GM12878 (cell line): ENCODE measurements at regions not wholly inside any gene's neighbourhood (a gene's known extent, or its start where the extent isn't known, plus 50 kb on each side); places are given as distances from the start of the nearest gene placed in this dataset.

Experiments
- ATAC-seq: fragments of 200-7000 bp; cut with Tn5 transposase; 3 replicates; pipeline ENCODE4 v1.9.1; 2020; ENCODE audit warnings: mild to moderate bottlenecking, moderate library complexity
- BruUV-seq: library from RNA; stranded (reverse); fragments of 400-500 nt; replicated peaks from 2 replicates; lab custom pipeline; 2021; lab: Mats Ljungman, UMichigan
- CTCF ChIA-PET: fragments of 300-600 bp; sonication (Branson Sonifier 250); formaldehyde crosslinking; extraction: SDS; loops from one replicate; lab custom pipeline; 2021; ENCODE audit warnings: inconsistent platforms; lab: Yijun Ruan, JAX
- POLR2A ChIA-PET: fragments of 350-600 bp; formaldehyde crosslinking; extraction: SDS; loops from one replicate; lab custom pipeline; 2021; ENCODE audit warnings: inconsistent platforms; lab: Charles Lee
- RAD21 ChIA-PET: fragments of 300-600 bp; sonication (Branson Sonifier 250); formaldehyde crosslinking; loops from one replicate; lab custom pipeline; 2023; ENCODE audit warnings: antibody characterized with exemption; ENCODE audit not compliant: unreplicated experiment; lab: Charles Lee
- SMC1A ChIA-PET: fragments of 300-600 bp; sonication (Branson Sonifier 250); formaldehyde crosslinking; loops from one replicate; lab custom pipeline; 2023; ENCODE audit not compliant: unreplicated experiment, uncharacterized antibody; lab: Charles Lee
- DNase-seq: peaks from one replicate; pipeline ENCODE4 v3.0.0-alpha.2; 2011; ENCODE audit warnings: low read depth, low spot score
- FAIRE-seq: peaks from 3 replicates; lab custom pipeline; 2011; peaks lifted over from hg19 to GRCh38; lab: Jason Lieb, UNC
- H2AFZ ChIP-seq: 2 replicates; pipeline ENCODE4 v1.6.0; 2011; ENCODE audit warnings: low read depth, low read length, control low read depth; ENCODE audit not compliant: control insufficient read depth
- H3K27ac ChIP-seq: 2 replicates; pipeline ENCODE4 v1.5.1; 2011; ENCODE audit warnings: control low read depth; ENCODE audit not compliant: control insufficient read depth, insufficient read depth
- H3K27me3 ChIP-seq, 2 experiments: replicated peaks in 1 of 2; 2 replicates each; pipeline versions ENCODE4 v1.6.0 to v1.6.1; 2011; ENCODE audit warnings: low read length in 1 of 2; ENCODE audit not compliant: control insufficient read depth in 2 of 2, insufficient read depth in 2 of 2
- H3K36me3 ChIP-seq, 2 experiments: 2 replicates each; pipeline ENCODE4 v1.5.1; 2011; ENCODE audit warnings: low read length in 1 of 2; ENCODE audit not compliant: control insufficient read depth in 2 of 2, insufficient read depth in 2 of 2
- H3K4me1 ChIP-seq: 2 replicates; pipeline ENCODE4 v1.6.1; 2011; ENCODE audit warnings: mild to moderate bottlenecking, low read length, moderate library complexity, mixed read lengths; ENCODE audit not compliant: control insufficient read depth, insufficient read depth
- H3K4me2 ChIP-seq: 2 replicates; pipeline ENCODE4 v1.6.0; 2011; ENCODE audit warnings: control low read depth; ENCODE audit not compliant: control insufficient read depth, insufficient read depth
- H3K4me3 ChIP-seq: fragments of 200-600 bp; sonication (generic); 2 replicates; pipeline ENCODE4 v1.5.1; 2016
- H3K79me2 ChIP-seq: 2 replicates; pipeline ENCODE4 v1.6.0; 2011; ENCODE audit warnings: low read length; ENCODE audit not compliant: control insufficient read depth, insufficient read depth
- H3K9ac ChIP-seq: 2 replicates; pipeline ENCODE4 v1.8.0; 2011; ENCODE audit warnings: low read length, control low read depth, mixed read lengths; ENCODE audit not compliant: control insufficient read depth, insufficient read depth
- H3K9me3 ChIP-seq: replicated peaks from 3 replicates; pipeline ENCODE4 v1.5.1; 2011; ENCODE audit warnings: mild to moderate bottlenecking, low read length; ENCODE audit not compliant: control insufficient read depth, insufficient read depth
- H4K20me1 ChIP-seq: 2 replicates; pipeline ENCODE4 v1.6.0; 2011; ENCODE audit not compliant: control insufficient read depth, insufficient read depth
- ETV6 ChIP-seq, 2 experiments: fragments of 450-650 bp in 1 of 2; IDR thresholded peaks in 1 of 2; conservative IDR thresholded peaks in 1 of 2; 2 replicates each; pipeline ENCODE4 v1.6.1; 2014; ENCODE audit warnings: antibody characterized with exemption in 1 of 2, borderline replicate concordance in 1 of 2, low read depth in 1 of 2, mild to moderate bottlenecking in 1 of 2, moderate library complexity in 1 of 2
- KDM1A ChIP-seq: fragments of 200-600 bp; sonication (generic); IDR thresholded peaks from 2 replicates; pipeline ENCODE4 v1.6.1; 2016; ENCODE audit warnings: borderline replicate concordance
- NFXL1 ChIP-seq: fragments of 450-650 bp; IDR thresholded peaks from 2 replicates; pipeline ENCODE4 v1.6.1; 2017; ENCODE audit warnings: antibody characterized with exemption, mild to moderate bottlenecking, borderline replicate concordance
- TBL1XR1 ChIP-seq: IDR thresholded peaks from 2 replicates; pipeline ENCODE4 v1.6.1; 2012; ENCODE audit warnings: low read depth, low read length, improper control_type of control experiment
- ZNF384 ChIP-seq: IDR thresholded peaks from 2 replicates; pipeline ENCODE4 v1.6.1; 2012; ENCODE audit warnings: low read depth, mild to moderate bottlenecking, low read length, improper control_type of control experiment, borderline replicate concordance
- WGBS: methylation state at CpG from one replicate; pipeline ENCODE4 v1.1.6; 2016; ENCODE audit warnings: low lambda C conversion rate; ENCODE audit not compliant: insufficient replicate concordance, insufficient coverage; ENCODE audit errors: missing lambda C conversion rate; 5-methylcytosine and 5-hydroxymethylcytosine counted together
- in situ Hi-C: fragments of 300-500 bp; cut with MboI; formaldehyde crosslinking; loops from 9 replicates; pipeline ENCODE4 v1.14.3; 2018; ENCODE audit warnings: mixed read lengths
- intact Hi-C: fragments of 100-400 bp; cut with micrococcal nuclease; formaldehyde crosslinking; loops from one replicate; pipeline ENCODE4 v1.14.2; 2022; ENCODE audit not compliant: unreplicated experiment
- TF ChIP-seq, protein P1 (sequence below): IDR thresholded peaks from 2 replicates; pipeline ENCODE4 v1.6.1; 2011; ENCODE audit warnings: mild to moderate bottlenecking, low read depth, low read length, moderate library complexity; ENCODE audit not compliant: insufficient replicate concordance

DNA sequence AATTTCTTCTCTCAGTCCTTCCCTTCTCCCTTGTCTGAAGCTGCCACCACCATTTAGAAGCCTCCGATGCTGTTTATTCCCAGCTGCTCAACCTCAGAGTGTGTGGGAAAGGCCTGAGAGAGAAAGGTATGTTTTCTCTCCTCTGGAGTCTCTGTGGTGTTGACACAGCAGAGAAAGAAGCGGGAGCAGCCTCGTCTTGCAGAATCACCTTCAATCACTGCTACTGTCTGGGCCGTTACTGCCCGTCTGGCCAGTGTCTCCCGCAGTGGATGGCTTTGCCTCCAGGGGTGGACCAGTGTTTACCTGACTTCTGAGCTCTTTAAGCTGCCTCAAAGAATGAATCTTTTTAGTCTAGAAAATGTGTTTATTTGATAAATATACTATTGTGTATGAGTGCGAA is 148.9 kb upstream of the FAM47C start:
- Histone ChIP-seq H3K4me2 (no peak overlapping the region), H3K9ac (no peak overlapping the region), H3K27ac (no peak overlapping the region), H3K79me2 (no peaks in the 10 kb centered on the region), H2AFZ (no peak overlapping the region), H3K9me3 (no peaks in the 10 kb centered on the region), H4K20me1 (no peaks in the 10 kb centered on the region)
- ATAC-seq = no peak
- DNase-seq = no peak
- ChIA-PET SMC1A (no interaction called here), POLR2A (no interaction called here), CTCF (no interaction called here), RAD21 (no interaction called here)
- in situ Hi-C loops = loop anchor here (25.0 kb wide), 1 partner anchor 1472 kb away; no protein-coding TSS in a partner anchor
- 57% methylated on average over 7 of the region's 7 CpGs for WGBS
- intact Hi-C loops = no loop called here
- TF ChIP-seq KDM1A = no peak
- no peak for TF ChIP-seq ZNF384
- TF ChIP-seq TBL1XR1 = no peak
- TF ChIP-seq, all 136 proteins: peak for 0
- H3K27me3 ChIP-seq = no peaks in the 10 kb centered on the region
- FAIRE-seq = no peak
- no TSS peak for BruUV-seq
- no peaks in the 10 kb centered on the region for H3K36me3 ChIP-seq
- no peaks in the 10 kb centered on the region for H3K4me1 ChIP-seq
- no peak overlapping the region for H3K4me3 ChIP-seq

DNA sequence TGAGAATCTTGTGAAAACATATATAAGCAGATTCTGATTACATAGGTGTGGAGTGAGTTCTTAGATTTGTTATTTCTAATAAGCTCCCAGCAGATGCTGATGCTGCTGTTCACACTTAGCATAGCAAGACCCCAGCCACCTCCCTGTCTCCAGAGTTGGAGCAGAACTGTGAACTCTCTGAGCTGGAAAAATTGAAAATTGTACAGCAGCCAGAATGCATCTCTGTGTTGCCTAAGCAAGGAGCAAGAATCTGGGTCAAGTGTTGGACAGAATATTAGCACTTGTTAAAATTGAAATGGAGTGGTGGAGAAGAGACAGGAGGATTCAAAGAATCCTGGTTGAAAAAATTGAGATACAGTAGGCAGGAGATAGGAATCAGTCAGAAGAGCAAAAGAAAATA is 146.6 kb upstream of the FAM47C start:
- Histone ChIP-seq H3K4me3 (no peak overlapping the region), H3K27me3 (no peaks in the 10 kb centered on the region), H3K4me1 (no peaks in the 10 kb centered on the region), H4K20me1 (no peaks in the 10 kb centered on the region), H3K4me2 (no peak overlapping the region), H2AFZ (no peak overlapping the region), H3K27ac (no peak overlapping the region), H3K36me3 (no peaks in the 10 kb centered on the region), H3K9ac (no peak overlapping the region), H3K79me2 (no peaks in the 10 kb centered on the region), H3K9me3 (no peaks in the 10 kb centered on the region)
- ChIA-PET POLR2A (no interaction called here), RAD21 (no interaction called here), SMC1A (interaction anchor here (0.7 to 1.0 kb wide), 2 partner anchors 765 to 971 kb away, joined by 3 read pairs; no protein-coding TSS in a partner anchor), CTCF (no interaction called here)
- no TSS peak for BruUV-seq
- no peak for DNase-seq
- in situ Hi-C loops (loop anchor here (25.0 kb wide), 1 partner anchor 1474 kb away; no protein-coding TSS in a partner anchor), intact Hi-C loops (loop anchor here (10.0 kb wide), 1 partner anchor 1967 kb away; no protein-coding TSS in a partner anchor)
- TF ChIP-seq, protein P1, sequence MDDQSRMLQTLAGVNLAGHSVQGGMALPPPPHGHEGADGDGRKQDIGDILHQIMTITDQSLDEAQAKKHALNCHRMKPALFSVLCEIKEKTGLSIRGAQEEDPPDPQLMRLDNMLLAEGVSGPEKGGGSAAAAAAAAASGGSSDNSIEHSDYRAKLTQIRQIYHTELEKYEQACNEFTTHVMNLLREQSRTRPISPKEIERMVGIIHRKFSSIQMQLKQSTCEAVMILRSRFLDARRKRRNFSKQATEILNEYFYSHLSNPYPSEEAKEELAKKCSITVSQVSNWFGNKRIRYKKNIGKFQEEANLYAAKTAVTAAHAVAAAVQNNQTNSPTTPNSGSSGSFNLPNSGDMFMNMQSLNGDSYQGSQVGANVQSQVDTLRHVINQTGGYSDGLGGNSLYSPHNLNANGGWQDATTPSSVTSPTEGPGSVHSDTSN = no peak
- TF ChIP-seq ETV6 (conservative IDR thresholded peaks at IDR 0.05 in 1 of 2, IDR thresholded peaks at IDR 0.05 in 1 of 2; ENCODE audit: borderline replicate concordance in 1 of 2, low read depth in 1 of 2) = no peak
- TF ChIP-seq NFXL1 = no peak
- no peak for FAIRE-seq
- no peak for ATAC-seq
